ENCODE measurements at regions not wholly inside any gene's neighbourhood (a gene's known extent, or its start where the extent isn't known, plus 50 kb on each side); places are given as distances from the start of the nearest gene placed in this dataset.
A peak's percentile ranks its signal among the peaks of the same experiment; 100 is the strongest.

- no peak for DNase-seq
Observed at GRCh38 chr4:22216278-22216677, 267.7 kb upstream of the KCNIP4 start.

- no peak for DNase-seq
Observed at GRCh38 chr4:22215084-22215483, 266.5 kb upstream of the KCNIP4 start.

GRCh38 chr4:22203711-22204011, 255.1 kb upstream of the KCNIP4 start:
- DNase-seq, result no peak

- DNase-seq, result no peak
Observed at GRCh38 chr4:22202975-22203710, 254.6 kb upstream of the KCNIP4 start.

GRCh38 chr4:22202246-22202974, 253.8 kb upstream of the KCNIP4 start:
- DNase-seq, result no peak

GRCh38 chr4:22201256-22201655, 252.7 kb upstream of the KCNIP4 start:
- DNase-seq, result no peak

GRCh38 chr4:22196551-22196950, 248.0 kb upstream of the KCNIP4 start:
- no peak for DNase-seq

- no peak for DNase-seq
Observed at GRCh38 chr4:22192084-22192511, 243.5 kb upstream of the KCNIP4 start.

- DNase-seq, result no peak
Observed at GRCh38 chr4:22191565-22191964, 243.0 kb upstream of the KCNIP4 start.

DNA sequence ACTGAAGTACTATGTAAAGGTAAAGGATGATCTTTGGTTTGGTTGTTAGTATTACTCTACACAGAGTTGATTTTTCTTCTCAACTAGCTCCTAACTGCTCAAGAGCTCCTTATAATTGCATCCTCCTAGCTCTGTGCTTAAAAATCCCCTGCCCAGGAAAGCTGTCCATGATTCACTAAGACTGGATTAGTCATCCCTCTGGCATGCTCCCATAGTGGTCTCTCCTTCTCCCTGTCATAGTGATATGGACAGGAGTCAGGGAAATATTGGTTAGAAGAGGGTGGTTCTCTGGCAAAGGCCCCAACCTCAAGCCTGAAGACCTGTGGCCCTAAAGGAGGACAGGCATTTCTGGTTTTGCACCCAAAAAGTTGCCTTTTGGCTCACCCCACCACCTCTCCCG, 242.3 kb upstream of the KCNIP4 start:
- DNase-seq, result no peak

DNA sequence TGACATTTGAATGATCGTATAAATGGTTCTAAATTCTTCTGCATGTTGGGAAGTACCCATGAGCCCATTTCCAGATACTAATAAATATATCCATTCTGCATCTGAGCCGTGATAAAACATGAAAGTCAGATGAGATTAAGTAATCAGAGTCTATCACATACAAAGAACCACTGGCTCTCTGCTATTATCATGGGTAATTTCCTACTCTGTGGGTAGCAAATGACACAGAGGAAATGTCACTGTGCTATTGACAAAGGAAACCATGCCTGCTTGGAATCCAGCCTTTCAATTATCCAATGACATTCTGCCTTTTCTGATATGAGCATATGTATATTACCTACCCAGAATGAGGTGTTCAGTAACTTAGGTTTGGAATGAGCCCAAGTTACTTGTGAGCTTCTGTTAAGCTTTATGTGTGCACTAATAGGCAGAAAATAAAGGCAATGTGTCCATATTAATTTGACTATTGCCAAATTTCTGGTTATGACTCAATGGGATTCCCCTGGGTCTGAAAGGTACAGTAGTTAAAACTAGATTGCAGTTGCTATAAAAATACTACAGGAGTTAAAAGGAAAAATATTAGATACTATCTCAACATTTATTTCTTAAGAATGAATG, 238.7 kb upstream of the KCNIP4 start:
- no peak for DNase-seq

- no peak for DNase-seq
Observed at GRCh38 chr4:22181736-22182135, 233.2 kb upstream of the KCNIP4 start.

DNA sequence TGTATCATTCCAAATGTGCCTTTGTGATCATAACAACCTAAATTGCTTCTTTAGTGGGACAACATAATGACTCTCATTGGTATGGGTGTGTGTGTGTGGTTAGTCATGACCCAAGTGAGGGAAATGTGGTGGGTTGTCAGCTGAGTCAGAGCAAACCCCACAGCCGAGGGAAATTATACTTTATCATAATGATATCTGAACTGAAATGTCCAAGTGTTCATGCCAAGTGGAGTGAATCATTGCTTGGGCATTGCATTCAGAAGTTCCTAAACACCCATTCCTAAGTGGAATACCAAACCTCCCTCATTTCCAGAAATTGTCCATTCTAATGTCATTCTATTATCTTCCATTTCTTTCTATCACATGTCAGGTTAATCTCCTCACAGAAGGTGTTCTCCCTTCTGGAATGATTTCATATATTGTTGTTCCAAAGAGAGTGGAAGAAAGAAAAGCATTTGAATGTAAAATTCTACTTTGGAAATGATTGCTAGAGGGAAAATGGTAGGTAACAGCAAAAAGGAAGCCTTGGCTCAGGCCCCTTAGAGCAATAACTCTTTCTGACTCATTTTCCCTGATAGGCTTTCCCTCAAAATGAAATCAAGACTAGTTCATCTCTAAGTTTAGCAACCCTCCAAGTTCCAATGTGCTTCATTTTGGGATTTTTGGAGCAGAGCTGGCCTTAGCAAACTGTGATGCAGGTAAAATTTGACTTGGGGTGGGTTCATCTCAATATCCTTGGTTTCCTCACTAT, 230.7 kb upstream of the KCNIP4 start:
- DNase-seq, result no peak

DNA sequence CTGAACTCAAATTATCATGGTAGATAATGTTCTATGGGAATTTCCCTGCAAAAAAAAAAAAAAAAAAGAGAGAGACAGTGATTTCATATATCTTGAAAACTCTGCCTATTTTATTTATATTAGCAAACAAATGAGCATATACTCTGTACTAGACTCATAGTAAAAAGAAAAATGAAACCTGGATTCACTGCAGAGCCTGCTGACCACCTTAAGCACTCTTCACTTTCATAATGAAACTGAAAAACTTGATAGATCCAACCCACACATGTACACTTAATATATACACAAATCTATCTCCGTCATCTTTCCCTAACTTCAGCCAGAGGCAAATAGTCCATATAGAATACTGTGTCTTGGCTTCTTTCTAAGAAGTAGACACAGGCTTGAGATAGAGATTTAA, 226.1 kb upstream of the KCNIP4 start:
- no peak for DNase-seq

GRCh38 chr4:22170353-22170752, 221.8 kb upstream of the KCNIP4 start:
- DNase-seq, result no peak

DNA sequence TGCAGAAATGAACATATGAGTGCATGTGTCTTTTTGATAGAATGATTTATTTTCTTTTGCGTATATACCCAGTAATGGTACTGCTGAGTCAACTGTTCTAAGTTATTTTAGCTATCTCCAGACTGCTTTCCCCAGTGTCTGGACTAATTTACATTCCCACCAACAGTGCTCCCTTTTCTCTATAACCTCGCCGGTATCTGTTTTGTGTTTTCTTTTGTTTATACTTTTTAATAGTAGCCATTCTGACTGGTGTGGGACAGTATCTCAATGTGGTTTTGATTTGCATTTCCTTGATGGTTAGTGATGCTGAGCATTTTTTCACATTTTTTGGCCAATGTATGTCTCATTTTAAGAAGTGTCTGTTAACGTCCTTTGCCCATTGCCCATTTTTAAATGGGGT, 218.6 kb upstream of the KCNIP4 start:
- no peak for DNase-seq

GRCh38 chr4:22162454-22162853, 213.9 kb upstream of the KCNIP4 start:
- no peak for DNase-seq

- no peak for DNase-seq
Observed at GRCh38 chr4:22130741-22131140, 182.2 kb upstream of the KCNIP4 start.

DNA sequence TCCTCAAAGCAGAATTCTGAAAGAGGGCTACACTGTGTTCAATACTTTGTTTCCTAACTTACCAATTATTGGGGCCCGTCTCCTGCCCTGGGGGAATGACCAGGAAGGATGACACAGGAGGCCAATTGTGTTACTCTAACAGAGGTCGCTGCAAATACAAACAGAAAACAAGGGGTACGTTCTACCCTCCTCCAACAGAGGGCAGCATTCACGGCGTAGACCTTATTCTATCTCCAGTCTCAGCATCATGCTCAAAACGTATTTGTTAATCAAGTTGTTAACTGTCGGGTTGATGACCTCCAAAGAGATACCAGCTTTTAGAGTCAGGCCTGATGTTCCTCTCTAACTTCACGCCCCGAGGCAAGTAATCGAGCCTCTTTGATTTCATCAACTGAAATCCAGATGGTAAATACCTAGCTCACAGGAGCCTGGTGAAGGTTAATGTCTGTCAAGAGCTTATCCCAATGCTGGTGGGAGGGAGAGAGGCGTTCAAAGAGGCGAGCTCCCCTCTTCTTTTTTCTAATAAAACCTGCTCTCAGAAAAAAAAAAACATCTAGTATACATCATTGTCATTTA, 181.0 kb upstream of the KCNIP4 start:
- DNase-seq, result peak; percentile 40

DNA sequence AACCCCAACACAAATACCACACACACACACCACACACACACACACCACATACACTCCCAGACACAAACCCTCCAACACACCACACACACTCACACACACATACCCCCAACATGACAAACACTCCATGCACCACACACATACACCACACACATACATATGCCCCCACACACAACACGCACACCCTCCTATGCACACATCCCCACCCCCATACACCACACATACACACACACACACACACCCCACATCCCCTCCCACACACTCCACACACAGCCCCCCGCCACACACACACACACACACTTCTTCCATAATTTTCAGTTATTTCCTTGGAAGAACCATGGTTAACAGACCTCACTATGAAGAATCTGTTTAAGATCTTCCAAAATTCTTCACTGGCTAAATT, 173.5 kb upstream of the KCNIP4 start:
- DNase-seq, result no peak

GRCh38 chr4:22115262-22115661, 166.7 kb upstream of the KCNIP4 start:
- DNase-seq, result no peak

DNA sequence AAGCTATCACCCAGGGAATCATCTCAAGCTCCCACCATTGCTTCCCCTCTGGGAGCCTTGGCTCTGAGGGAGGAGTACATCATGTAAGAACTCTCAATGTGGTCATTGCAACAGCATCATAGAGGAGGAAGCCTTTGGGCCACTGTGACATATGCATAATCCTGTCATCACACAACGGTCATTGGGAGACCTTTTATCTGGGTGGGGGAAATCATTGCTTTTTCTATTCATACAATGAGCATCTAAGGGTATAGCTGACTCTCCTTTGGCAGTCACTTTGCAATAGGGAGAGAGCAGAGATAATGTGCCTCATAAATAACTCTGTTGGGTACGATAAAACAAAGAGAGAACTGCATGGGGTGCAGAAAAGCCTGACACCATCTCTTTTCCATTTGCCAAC, 155.2 kb upstream of the KCNIP4 start:
- DNase-seq, result no peak

DNA sequence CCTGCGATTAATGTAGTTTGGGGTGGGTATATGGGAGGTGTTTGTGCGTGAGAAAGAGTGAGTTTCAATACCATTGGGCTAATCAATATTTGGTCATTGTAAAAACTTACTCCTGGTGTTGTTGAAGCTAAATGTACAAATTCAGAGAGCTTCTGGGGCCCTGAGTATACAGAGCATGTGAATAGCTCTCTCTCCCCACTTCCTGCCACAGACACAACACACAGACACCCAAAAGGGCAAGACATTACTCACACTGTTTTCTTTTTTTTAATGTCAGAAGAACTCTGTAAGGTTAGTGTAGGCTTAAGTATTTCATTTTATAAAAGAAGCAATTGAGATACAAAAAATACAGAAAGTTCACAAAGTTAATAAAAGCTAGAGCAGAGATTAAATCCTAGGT, 151.3 kb upstream of the KCNIP4 start:
- no peak for DNase-seq

Data from hematopoietic multipotent progenitor cell treated with erythropoietin and hydrocortisone succinate and interleukin-3 and kit ligand, for 6 days (in vitro differentiated cells).